ENCODE measurements at regions not wholly inside any gene's neighbourhood (a gene's known extent, or its start where the extent isn't known, plus 50 kb on each side); places are given as distances from the start of the nearest gene placed in this dataset.

DNA sequence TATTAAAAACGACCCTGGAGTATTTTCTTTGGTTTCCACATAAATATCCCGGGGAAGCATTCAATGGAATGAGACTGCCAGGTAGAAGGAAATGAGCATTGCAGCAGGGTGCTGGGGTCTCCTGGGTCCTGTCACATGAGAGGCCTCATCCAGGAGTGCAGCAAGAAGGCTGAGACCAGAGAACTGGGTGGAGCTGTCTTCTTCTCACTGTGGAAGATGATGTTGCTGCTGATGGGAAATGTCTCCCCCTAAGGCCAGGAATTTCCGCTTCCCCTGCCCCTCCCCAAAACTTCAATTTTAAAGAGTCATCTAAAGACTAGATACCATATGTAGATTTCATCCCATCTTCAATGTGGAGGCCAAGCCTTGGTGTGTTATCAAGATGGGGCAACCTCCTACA, 95.2 kb upstream of the SIX2 start:
- H3K4me1 ChIP-seq: no peaks in the 10 kb centered on the region
- peaks cover 0 to 4% (median 0%) of the 10 kb centered on the region in 8 donors for H3K9me3 ChIP-seq
- TF ChIP-seq, protein P1, sequence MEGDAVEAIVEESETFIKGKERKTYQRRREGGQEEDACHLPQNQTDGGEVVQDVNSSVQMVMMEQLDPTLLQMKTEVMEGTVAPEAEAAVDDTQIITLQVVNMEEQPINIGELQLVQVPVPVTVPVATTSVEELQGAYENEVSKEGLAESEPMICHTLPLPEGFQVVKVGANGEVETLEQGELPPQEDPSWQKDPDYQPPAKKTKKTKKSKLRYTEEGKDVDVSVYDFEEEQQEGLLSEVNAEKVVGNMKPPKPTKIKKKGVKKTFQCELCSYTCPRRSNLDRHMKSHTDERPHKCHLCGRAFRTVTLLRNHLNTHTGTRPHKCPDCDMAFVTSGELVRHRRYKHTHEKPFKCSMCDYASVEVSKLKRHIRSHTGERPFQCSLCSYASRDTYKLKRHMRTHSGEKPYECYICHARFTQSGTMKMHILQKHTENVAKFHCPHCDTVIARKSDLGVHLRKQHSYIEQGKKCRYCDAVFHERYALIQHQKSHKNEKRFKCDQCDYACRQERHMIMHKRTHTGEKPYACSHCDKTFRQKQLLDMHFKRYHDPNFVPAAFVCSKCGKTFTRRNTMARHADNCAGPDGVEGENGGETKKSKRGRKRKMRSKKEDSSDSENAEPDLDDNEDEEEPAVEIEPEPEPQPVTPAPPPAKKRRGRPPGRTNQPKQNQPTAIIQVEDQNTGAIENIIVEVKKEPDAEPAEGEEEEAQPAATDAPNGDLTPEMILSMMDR (IDR thresholded peaks at IDR 0.05 in 8 of 11, conservative IDR thresholded peaks at IDR 0.05 in 3 of 11): no peak
- TF ChIP-seq POLR2AphosphoS5 (IDR thresholded peaks at IDR 0.05): no peak
- intact Hi-C loops (cut with DNase I; ENCODE audit: low total_unique reads): no loop called here
- H3K4me3 ChIP-seq: no peak overlapping the region
- no peak overlapping the region for H3K27ac ChIP-seq
- 74 to 87% (median 76%) methylated on average over 3 of the region's 3 CpGs for WGBS, 5 donors
- DNase-seq: no peak
- no peaks in the 10 kb centered on the region for H3K36me3 ChIP-seq
- no peaks in the 10 kb centered on the region for H3K27me3 ChIP-seq (replicated peaks in 1 of 7)

DNA sequence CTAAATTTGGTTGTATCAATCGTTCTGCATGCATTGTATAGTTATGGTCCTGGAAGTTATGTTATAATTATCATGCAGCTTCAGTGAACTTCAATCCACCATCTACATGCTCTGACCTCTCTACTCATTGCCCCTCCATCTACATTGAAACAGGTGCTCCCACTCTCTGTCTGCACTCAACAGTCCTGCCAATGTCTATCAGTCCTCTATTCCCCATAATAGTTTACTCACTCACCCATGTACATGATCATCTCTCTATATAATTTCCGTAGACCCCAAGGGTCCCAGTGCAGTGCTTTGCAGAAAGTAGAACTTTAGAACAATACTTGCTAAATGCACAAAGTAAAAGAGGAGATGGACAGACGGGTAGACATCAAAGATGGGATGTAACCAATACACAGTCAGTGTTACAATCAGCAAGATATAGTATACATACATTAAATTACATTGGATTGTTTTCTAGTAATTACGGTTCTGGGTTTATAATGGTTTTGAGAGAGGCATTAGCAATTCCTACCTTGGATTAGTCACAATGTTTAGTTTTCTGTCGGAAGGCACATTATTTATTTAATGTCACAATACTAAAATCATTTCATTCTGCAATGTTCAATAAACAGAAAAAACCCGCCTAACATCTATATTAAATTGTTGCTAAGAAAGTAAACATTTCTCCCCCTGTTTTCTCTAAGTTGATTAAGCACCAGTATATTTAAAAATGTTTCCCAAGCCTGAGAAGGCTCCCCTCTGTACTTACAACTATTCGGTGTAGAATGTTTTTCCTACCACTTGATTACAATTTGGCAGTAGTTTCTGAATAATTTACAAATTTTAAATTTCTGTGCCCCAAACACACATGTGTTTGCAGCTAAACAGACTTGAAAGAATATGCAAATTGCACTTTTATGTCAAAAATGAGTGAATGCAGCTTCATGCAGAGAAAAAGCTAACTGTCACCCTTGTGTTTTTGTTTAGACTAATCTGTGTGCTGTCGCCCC, 94.4 kb upstream of the SIX2 start:
- Histone ChIP-seq H3K9me3 (peaks cover 0 to 4% (median 0%) of the 10 kb centered on the region in 8 donors), H3K27ac (no peak overlapping the region), H3K27me3 (replicated peaks in 1 of 7) (no peaks in the 10 kb centered on the region), H3K4me3 (no peak overlapping the region), H3K4me1 (no peaks in the 10 kb centered on the region), H3K36me3 (no peaks in the 10 kb centered on the region)
- intact Hi-C loops (cut with DNase I; ENCODE audit: low total_unique reads): no loop called here
- TF ChIP-seq POLR2AphosphoS5 (IDR thresholded peaks at IDR 0.05) (no peak), POLR2A (IDR thresholded peaks at IDR 0.05) (no peak)
- TF ChIP-seq, protein P1 (IDR thresholded peaks at IDR 0.05 in 8 of 11, conservative IDR thresholded peaks at IDR 0.05 in 3 of 11): no peak
- WGBS, 5 donors: 83 to 92% (median 88%) methylated on average over 8 of the region's 8 CpGs
- no peak for DNase-seq

DNA sequence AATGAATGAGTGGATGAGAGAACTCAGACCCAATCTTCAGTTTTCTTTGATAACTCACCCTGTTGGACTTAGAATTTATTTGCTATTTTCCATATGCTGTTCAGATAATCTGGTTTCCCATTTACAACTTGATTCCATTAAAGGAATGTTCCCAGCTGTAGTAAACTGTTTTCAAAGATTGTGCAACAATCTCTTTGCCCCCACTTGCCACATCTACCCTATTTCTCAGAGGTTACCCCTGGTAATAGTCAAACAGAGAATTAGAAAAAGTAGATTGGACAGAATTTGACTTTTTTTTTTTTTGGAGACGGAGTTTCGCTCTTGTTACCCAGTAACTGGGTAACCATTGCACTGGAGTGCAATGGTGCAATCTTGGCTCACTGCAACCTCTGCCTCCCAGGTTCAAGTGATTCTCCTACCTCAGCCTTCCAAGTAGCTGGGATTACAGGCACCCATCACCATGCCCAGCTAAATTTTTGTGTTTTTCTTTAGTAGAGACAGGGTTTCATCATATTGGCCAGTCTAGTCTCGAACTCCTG, 93.4 kb upstream of the SIX2 start:
- no peak overlapping the region for H3K4me3 ChIP-seq
- no peaks in the 10 kb centered on the region for H3K27me3 ChIP-seq (replicated peaks in 1 of 7)
- no peaks in the 10 kb centered on the region for H3K4me1 ChIP-seq
- DNase-seq: no peak
- H3K27ac ChIP-seq: no peak overlapping the region
- TF ChIP-seq POLR2A (IDR thresholded peaks at IDR 0.05): no peak
- no peak for TF ChIP-seq POLR2AphosphoS5 (IDR thresholded peaks at IDR 0.05)
- TF ChIP-seq, protein P1 (IDR thresholded peaks at IDR 0.05 in 8 of 11, conservative IDR thresholded peaks at IDR 0.05 in 3 of 11): no peak
- WGBS, 5 donors: 88 to 97% (median 93%) methylated on average over 3 of the region's 3 CpGs
- peaks cover 0 to 4% (median 0%) of the 10 kb centered on the region in 8 donors for H3K9me3 ChIP-seq
- no peaks in the 10 kb centered on the region for H3K36me3 ChIP-seq
- intact Hi-C loops (cut with DNase I; ENCODE audit: low total_unique reads): no loop called here

DNA sequence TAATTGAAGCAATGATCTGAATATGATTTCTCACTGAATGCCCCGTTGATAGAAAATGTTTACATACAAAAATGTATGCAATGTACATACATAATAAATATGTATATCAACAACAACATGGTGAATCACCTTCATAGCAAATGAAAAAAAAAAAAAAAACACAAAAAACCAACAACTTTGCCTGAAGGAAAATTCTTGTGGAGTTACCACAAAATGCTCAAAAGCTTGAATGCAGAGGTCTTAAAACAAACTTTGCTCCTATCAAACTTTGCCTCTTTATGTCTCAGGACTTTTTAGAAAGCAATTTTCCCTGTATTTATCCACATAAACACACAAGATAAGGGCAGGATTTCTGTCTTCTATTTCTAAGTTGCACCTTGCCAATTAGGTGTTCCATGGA, 92.9 kb upstream of the SIX2 start:
- H3K27me3 ChIP-seq (replicated peaks in 1 of 7): no peaks in the 10 kb centered on the region
- H3K36me3 ChIP-seq: no peaks in the 10 kb centered on the region
- H3K9me3 ChIP-seq: peaks cover 0 to 4% (median 0%) of the 10 kb centered on the region in 8 donors
- intact Hi-C loops (cut with DNase I; ENCODE audit: low total_unique reads): no loop called here
- no peak for DNase-seq
- H3K4me1 ChIP-seq: no peaks in the 10 kb centered on the region
- H3K27ac ChIP-seq: no peak overlapping the region
- 70 to 90% (median 83%) methylated on average over 1 of the region's 1 CpG for WGBS, 5 donors
- TF ChIP-seq POLR2A (IDR thresholded peaks at IDR 0.05): no peak
- TF ChIP-seq, protein P1 (IDR thresholded peaks at IDR 0.05 in 8 of 11, conservative IDR thresholded peaks at IDR 0.05 in 3 of 11): no peak
- no peak for TF ChIP-seq POLR2AphosphoS5 (IDR thresholded peaks at IDR 0.05)
- no peak overlapping the region for H3K4me3 ChIP-seq

Measured in spleen (tissue), 11 donors.